ENCODE measurements at regions not wholly inside any gene's neighbourhood (a gene's known extent, or its start where the extent isn't known, plus 50 kb on each side); places are given as distances from the start of the nearest gene placed in this dataset.

GRCh38 chr12:116642683-116643082 lies 83.5 kb downstream of the MAP1LC3B2 start:
- H3K9me3 ChIP-seq, result peaks cover 0 to 5% (median 0%) of the 10 kb centered on the region in 4 donors
- no peaks in the 10 kb centered on the region for H3K27me3 ChIP-seq
- no peak for TF ChIP-seq CTCF (IDR thresholded peaks at IDR 0.05)
- no peak for TF ChIP-seq POLR2A (IDR thresholded peaks at IDR 0.05)
- no peak for TF ChIP-seq EP300 (IDR thresholded peaks at IDR 0.05)
- WGBS, 2 donors, result 62 to 76% methylated on average over 2 of the region's 2 CpGs
- no peaks in the 10 kb centered on the region for H3K36me3 ChIP-seq
- no peak overlapping the region for H3K4me3 ChIP-seq
- H3K4me1 ChIP-seq, result no peaks in the 10 kb centered on the region
- DNase-seq (ENCODE audit: low spot score in 2 of 2), result no peak
- no peak overlapping the region for H3K27ac ChIP-seq

- no peaks in the 10 kb centered on the region for H3K27me3 ChIP-seq
- no peaks in the 10 kb centered on the region for H3K4me1 ChIP-seq
- no peaks in the 10 kb centered on the region for H3K36me3 ChIP-seq
- WGBS, 2 donors, result 73 to 88% methylated on average over 4 of the region's 4 CpGs
- H3K27ac ChIP-seq, result no peak overlapping the region
- peaks cover 0 to 5% (median 0%) of the 10 kb centered on the region in 4 donors for H3K9me3 ChIP-seq
- no peak overlapping the region for H3K4me3 ChIP-seq
- TF ChIP-seq POLR2A (IDR thresholded peaks at IDR 0.05), result no peak
- TF ChIP-seq CTCF (IDR thresholded peaks at IDR 0.05), result no peak
- TF ChIP-seq EP300 (IDR thresholded peaks at IDR 0.05), result no peak
- DNase-seq (ENCODE audit: low spot score in 2 of 2), result no peak
Measured at GRCh38 chr12:116642106-116642505, 82.9 kb downstream of the MAP1LC3B2 start.

- no peak overlapping the region for H3K27ac ChIP-seq
- 78 to 93% methylated on average over 1 of the region's 1 CpG for WGBS, 2 donors
- no peaks in the 10 kb centered on the region for H3K36me3 ChIP-seq
- DNase-seq (ENCODE audit: low spot score in 2 of 2), result no peak
- TF ChIP-seq CTCF (IDR thresholded peaks at IDR 0.05) (no peak), EP300 (IDR thresholded peaks at IDR 0.05) (no peak), POLR2A (IDR thresholded peaks at IDR 0.05) (no peak)
- no peak overlapping the region for H3K4me3 ChIP-seq
- H3K9me3 ChIP-seq, result peaks cover 0 to 5% (median 0%) of the 10 kb centered on the region in 4 donors
- no peaks in the 10 kb centered on the region for H3K27me3 ChIP-seq
- no peaks in the 10 kb centered on the region for H3K4me1 ChIP-seq
Measured at GRCh38 chr12:116640281-116640680, 81.1 kb downstream of the MAP1LC3B2 start.

GRCh38 chr12:116639765-116640164 lies 80.6 kb downstream of the MAP1LC3B2 start:
- no peak overlapping the region for H3K27ac ChIP-seq
- H3K9me3 ChIP-seq, result peaks cover 0 to 5% (median 0%) of the 10 kb centered on the region in 4 donors
- no peaks in the 10 kb centered on the region for H3K27me3 ChIP-seq
- TF ChIP-seq POLR2A (IDR thresholded peaks at IDR 0.05) (no peak), EP300 (IDR thresholded peaks at IDR 0.05) (no peak), CTCF (IDR thresholded peaks at IDR 0.05) (no peak)
- H3K4me3 ChIP-seq, result no peak overlapping the region
- DNase-seq (ENCODE audit: low spot score in 2 of 2), result no peak
- no peaks in the 10 kb centered on the region for H3K36me3 ChIP-seq
- WGBS, 2 donors, result 51 to 62% methylated on average over 4 of the region's 4 CpGs
- no peaks in the 10 kb centered on the region for H3K4me1 ChIP-seq

GRCh38 chr12:116638376-116638775 lies 79.2 kb downstream of the MAP1LC3B2 start:
- no peaks in the 10 kb centered on the region for H3K4me1 ChIP-seq
- DNase-seq (ENCODE audit: low spot score in 2 of 2), result no peak
- no peak overlapping the region for H3K4me3 ChIP-seq
- no peak overlapping the region for H3K27ac ChIP-seq
- no peak for TF ChIP-seq EP300 (IDR thresholded peaks at IDR 0.05)
- no peak for TF ChIP-seq CTCF (IDR thresholded peaks at IDR 0.05)
- no peak for TF ChIP-seq POLR2A (IDR thresholded peaks at IDR 0.05)
- H3K36me3 ChIP-seq, result no peaks in the 10 kb centered on the region
- 68 to 72% methylated on average over 2 of the region's 2 CpGs for WGBS, 2 donors
- H3K9me3 ChIP-seq, result no peaks in the 10 kb centered on the region
- peaks cover 0 to under 1% of the 10 kb centered on the region in 2 donors for H3K27me3 ChIP-seq

All from tibial nerve (tissue), 4 donors.